Testis (tissue), 2 donors: ENCODE measurements at regions not wholly inside any gene's neighbourhood (a gene's known extent, or its start where the extent isn't known, plus 50 kb on each side); places are given as distances from the start of the nearest gene placed in this dataset.

Source experiments
- CTCF ChIP-seq, 3 experiments: fragments of 450-650 bp in 2 of 3; fragments of 200-600 bp in 1 of 3; sonication (generic) in 1 of 3; IDR thresholded peaks; one replicate each; pipeline ENCODE4 v1.5.1; 2016 to 2019; ENCODE audit warnings: antibody characterized with exemption in 3 of 3, mild to moderate bottlenecking in 2 of 3, moderate library complexity in 1 of 3
- POLR2A ChIP-seq: fragments of 450-650 bp; IDR thresholded peaks from one replicate; pipeline ENCODE4 v1.6.1; 2017; ENCODE audit warnings: antibody characterized with exemption, mild to moderate bottlenecking, moderate library complexity

GRCh38 chrX:139086246-139086645 is 374.7 kb upstream of the FGF13 start:
- TF ChIP-seq CTCF (IDR thresholded peaks at IDR 0.05), result no peak
- TF ChIP-seq POLR2A, result no peak
